ENCODE measurements at regions not wholly inside any gene's neighbourhood (a gene's known extent, or its start where the extent isn't known, plus 50 kb on each side); places are given as distances from the start of the nearest gene placed in this dataset.

DNA sequence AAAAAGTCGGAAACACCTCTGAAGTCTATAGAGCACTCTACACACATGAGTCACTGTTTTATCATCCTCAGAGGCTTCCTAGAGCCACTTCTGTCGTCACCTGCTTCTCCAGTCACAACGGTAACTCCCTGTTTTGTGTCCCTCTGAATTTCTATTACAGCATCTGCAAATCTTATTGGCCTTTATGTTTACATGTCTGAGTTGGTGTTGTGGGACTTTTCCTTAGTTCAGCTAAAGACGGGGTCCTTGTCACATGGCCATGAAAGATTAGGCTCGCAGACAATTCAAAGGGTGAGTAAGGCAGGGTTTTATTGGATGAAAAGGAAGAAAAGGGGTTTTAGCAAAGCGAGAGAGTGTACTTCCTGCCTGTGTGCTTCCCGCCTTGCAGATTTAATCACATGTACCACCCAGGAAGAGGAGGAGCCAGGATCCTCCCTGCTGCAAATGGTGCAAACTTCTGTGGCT is 185.6 kb downstream of the LPIN1 start:
- H3K9me3 ChIP-seq (ENCODE audit: control insufficient read depth in 1 of 2, insufficient read depth in 1 of 2, low read depth in 1 of 2, low read length in 2 of 2): no peaks in the 10 kb centered on the region
- H3K4me1 ChIP-seq (ENCODE audit: control insufficient read depth in 1 of 2, insufficient read depth in 2 of 2, low read length in 2 of 2): no peaks in the 10 kb centered on the region
- H3K27me3 ChIP-seq (ENCODE audit: insufficient read depth, low read length): no peaks in the 10 kb centered on the region
- no peak for ATAC-seq
- H2AFZ ChIP-seq (ENCODE audit: low read depth, low read length, poor library complexity, severe bottlenecking): peak overlapping the region; percentile 32
- intact Hi-C loops (cut with micrococcal nuclease): no loop called here
- H3K36me3 ChIP-seq (ENCODE audit: control insufficient read depth in 1 of 2, insufficient read depth in 2 of 2, low read length in 2 of 2): no peaks in the 10 kb centered on the region
- no peaks in the 10 kb centered on the region for H3K9me2 ChIP-seq (ENCODE audit: insufficient read depth)
- ChIA-PET CTCF (no interaction called here), POLR2A (no interaction called here), RAD21 (ENCODE audit: low non-redundant PET in 1 of 2, low total read pairs in 2 of 2, uncharacterized antibody in 2 of 2, unreplicated experiment in 2 of 2) (no interaction called here)
- H4K20me1 ChIP-seq (ENCODE audit: insufficient read depth): no peaks in the 10 kb centered on the region
- DNase-seq (ENCODE audit: low read depth, low spot score): no peak
- no peak overlapping the region for H3K27ac ChIP-seq (ENCODE audit: low read depth, low read length)
- BruUV-seq (replicated peaks): no TSS peak
- H3K4me2 ChIP-seq (ENCODE audit: low read length): no peak overlapping the region
- no peak overlapping the region for H3K4me3 ChIP-seq (replicated peaks in 1 of 2; ENCODE audit: low read depth in 1 of 2, low read length in 2 of 2)
- no peak overlapping the region for H3K9ac ChIP-seq (ENCODE audit: low read length)
- TF ChIP-seq, protein P1, sequence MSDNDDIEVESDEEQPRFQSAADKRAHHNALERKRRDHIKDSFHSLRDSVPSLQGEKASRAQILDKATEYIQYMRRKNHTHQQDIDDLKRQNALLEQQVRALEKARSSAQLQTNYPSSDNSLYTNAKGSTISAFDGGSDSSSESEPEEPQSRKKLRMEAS (IDR thresholded peaks at IDR 0.05): no peak
- TF ChIP-seq SIN3A (IDR thresholded peaks at IDR 0.05; ENCODE audit: low read depth): no peak
- TF ChIP-seq SRF (IDR thresholded peaks at IDR 0.05; ENCODE audit: low read depth): no peak
- TF ChIP-seq ZNF274 (IDR thresholded peaks at IDR 0.05; ENCODE audit: low read depth, low read length): no peak
- TF ChIP-seq JUND (IDR thresholded peaks at IDR 0.05): no peak
- no peak for TF ChIP-seq TCF7L2 (IDR thresholded peaks at IDR 0.05; ENCODE audit: borderline replicate concordance, extremely low read depth, insufficient read depth, insufficient read length)
- TF ChIP-seq CEBPB (IDR thresholded peaks at IDR 0.05; ENCODE audit: low read depth): no peak
- TF ChIP-seq EZH2phosphoT487 (IDR thresholded peaks at IDR 0.05; ENCODE audit: borderline replicate concordance): no peak
- TF ChIP-seq RAD21 (IDR thresholded peaks at IDR 0.05; ENCODE audit: low read depth): no peak
- no peak for TF ChIP-seq CBX3 (IDR thresholded peaks at IDR 0.05; ENCODE audit: low read depth)
- no peak for TF ChIP-seq EGR1 (IDR thresholded peaks at IDR 0.05; ENCODE audit: low read depth)
- TF ChIP-seq, protein P2, sequence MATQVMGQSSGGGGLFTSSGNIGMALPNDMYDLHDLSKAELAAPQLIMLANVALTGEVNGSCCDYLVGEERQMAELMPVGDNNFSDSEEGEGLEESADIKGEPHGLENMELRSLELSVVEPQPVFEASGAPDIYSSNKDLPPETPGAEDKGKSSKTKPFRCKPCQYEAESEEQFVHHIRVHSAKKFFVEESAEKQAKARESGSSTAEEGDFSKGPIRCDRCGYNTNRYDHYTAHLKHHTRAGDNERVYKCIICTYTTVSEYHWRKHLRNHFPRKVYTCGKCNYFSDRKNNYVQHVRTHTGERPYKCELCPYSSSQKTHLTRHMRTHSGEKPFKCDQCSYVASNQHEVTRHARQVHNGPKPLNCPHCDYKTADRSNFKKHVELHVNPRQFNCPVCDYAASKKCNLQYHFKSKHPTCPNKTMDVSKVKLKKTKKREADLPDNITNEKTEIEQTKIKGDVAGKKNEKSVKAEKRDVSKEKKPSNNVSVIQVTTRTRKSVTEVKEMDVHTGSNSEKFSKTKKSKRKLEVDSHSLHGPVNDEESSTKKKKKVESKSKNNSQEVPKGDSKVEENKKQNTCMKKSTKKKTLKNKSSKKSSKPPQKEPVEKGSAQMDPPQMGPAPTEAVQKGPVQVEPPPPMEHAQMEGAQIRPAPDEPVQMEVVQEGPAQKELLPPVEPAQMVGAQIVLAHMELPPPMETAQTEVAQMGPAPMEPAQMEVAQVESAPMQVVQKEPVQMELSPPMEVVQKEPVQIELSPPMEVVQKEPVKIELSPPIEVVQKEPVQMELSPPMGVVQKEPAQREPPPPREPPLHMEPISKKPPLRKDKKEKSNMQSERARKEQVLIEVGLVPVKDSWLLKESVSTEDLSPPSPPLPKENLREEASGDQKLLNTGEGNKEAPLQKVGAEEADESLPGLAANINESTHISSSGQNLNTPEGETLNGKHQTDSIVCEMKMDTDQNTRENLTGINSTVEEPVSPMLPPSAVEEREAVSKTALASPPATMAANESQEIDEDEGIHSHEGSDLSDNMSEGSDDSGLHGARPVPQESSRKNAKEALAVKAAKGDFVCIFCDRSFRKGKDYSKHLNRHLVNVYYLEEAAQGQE (IDR thresholded peaks at IDR 0.05; ENCODE audit: low read depth): no peak
- TF ChIP-seq, protein P3, sequence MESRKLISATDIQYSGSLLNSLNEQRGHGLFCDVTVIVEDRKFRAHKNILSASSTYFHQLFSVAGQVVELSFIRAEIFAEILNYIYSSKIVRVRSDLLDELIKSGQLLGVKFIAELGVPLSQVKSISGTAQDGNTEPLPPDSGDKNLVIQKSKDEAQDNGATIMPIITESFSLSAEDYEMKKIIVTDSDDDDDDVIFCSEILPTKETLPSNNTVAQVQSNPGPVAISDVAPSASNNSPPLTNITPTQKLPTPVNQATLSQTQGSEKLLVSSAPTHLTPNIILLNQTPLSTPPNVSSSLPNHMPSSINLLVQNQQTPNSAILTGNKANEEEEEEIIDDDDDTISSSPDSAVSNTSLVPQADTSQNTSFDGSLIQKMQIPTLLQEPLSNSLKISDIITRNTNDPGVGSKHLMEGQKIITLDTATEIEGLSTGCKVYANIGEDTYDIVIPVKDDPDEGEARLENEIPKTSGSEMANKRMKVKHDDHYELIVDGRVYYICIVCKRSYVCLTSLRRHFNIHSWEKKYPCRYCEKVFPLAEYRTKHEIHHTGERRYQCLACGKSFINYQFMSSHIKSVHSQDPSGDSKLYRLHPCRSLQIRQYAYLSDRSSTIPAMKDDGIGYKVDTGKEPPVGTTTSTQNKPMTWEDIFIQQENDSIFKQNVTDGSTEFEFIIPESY (IDR thresholded peaks at IDR 0.05; ENCODE audit: extremely low read depth, insufficient replicate concordance, low read length): no peak
- TF ChIP-seq, protein P4, sequence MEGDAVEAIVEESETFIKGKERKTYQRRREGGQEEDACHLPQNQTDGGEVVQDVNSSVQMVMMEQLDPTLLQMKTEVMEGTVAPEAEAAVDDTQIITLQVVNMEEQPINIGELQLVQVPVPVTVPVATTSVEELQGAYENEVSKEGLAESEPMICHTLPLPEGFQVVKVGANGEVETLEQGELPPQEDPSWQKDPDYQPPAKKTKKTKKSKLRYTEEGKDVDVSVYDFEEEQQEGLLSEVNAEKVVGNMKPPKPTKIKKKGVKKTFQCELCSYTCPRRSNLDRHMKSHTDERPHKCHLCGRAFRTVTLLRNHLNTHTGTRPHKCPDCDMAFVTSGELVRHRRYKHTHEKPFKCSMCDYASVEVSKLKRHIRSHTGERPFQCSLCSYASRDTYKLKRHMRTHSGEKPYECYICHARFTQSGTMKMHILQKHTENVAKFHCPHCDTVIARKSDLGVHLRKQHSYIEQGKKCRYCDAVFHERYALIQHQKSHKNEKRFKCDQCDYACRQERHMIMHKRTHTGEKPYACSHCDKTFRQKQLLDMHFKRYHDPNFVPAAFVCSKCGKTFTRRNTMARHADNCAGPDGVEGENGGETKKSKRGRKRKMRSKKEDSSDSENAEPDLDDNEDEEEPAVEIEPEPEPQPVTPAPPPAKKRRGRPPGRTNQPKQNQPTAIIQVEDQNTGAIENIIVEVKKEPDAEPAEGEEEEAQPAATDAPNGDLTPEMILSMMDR (IDR thresholded peaks at IDR 0.05 in 2 of 3, conservative IDR thresholded peaks at IDR 0.05 in 1 of 3; ENCODE audit: borderline replicate concordance in 1 of 3, insufficient read depth in 1 of 3, low read depth in 2 of 3, low read length in 2 of 3): no peak
- TF ChIP-seq ELF1 (IDR thresholded peaks at IDR 0.05; ENCODE audit: borderline replicate concordance, low read depth): no peak
- H3K79me2 ChIP-seq (ENCODE audit: insufficient read depth, low read length): no peaks in the 10 kb centered on the region
